SK-N-SH (cell line): ENCODE measurements at regions not wholly inside any gene's neighbourhood (a gene's known extent, or its start where the extent isn't known, plus 50 kb on each side); places are given as distances from the start of the nearest gene placed in this dataset.

ENCODE experiments used
- CTCF ChIA-PET: fragments of 300-600, 350-600 bp; formaldehyde crosslinking; extraction: SDS; loops from one replicate; lab custom pipeline; 2021; lab: Yijun Ruan, JAX
- POLR2A ChIA-PET: fragments of 350-600 bp; sonication (Branson Sonifier 250); formaldehyde crosslinking; extraction: SDS; loops from one replicate; lab custom pipeline; 2020; ENCODE audit warnings: antibody characterized with exemption, inconsistent platforms; lab: Yijun Ruan, JAX
- DNase-seq: peaks from one replicate; pipeline ENCODE4 v3.0.0; 2012
- H2AFZ ChIP-seq: fragments of 200-600 bp; sonication (generic); 2 replicates; pipeline ENCODE4 v1.8.1; 2016; ENCODE audit warnings: antibody characterized with exemption, mild to moderate bottlenecking, low read depth
- H3F3A ChIP-seq: fragments of 200-600 bp; sonication (generic); replicated peaks from 2 replicates; pipeline ENCODE3; 2016; ENCODE audit warnings: antibody characterized with exemption, mild to moderate bottlenecking; ENCODE audit not compliant: insufficient read depth
- H3K27ac ChIP-seq, 2 experiments: fragments of 200-500 bp in 1 of 2; fragments of 200-600 bp in 1 of 2; sonication (Bioruptor generic) in 1 of 2; sonication (generic), shearing (Covaris generic) in 1 of 2; 2 replicates each; pipeline versions ENCODE4 v1.5.1 to v1.6.1; 2014 to 2016; ENCODE audit warnings: low read depth in 2 of 2, inconsistent platforms in 1 of 2, low read length in 1 of 2, mild to moderate bottlenecking in 1 of 2, mixed read lengths in 1 of 2
- H3K27me3 ChIP-seq: fragments of 200-600 bp; sonication (generic), shearing (Covaris generic); 2 replicates; pipeline ENCODE4 v1.6.1; 2016; ENCODE audit warnings: mixed run types; ENCODE audit not compliant: insufficient read depth
- H3K36me3 ChIP-seq, 2 experiments: fragments of 200-500 bp in 1 of 2; fragments of 200-600 bp in 1 of 2; sonication (Bioruptor generic) in 1 of 2; sonication (generic) in 1 of 2; replicated peaks in 1 of 2; 2 replicates each; pipeline versions ENCODE3 to v1.5.1; 2014 to 2016; ENCODE audit warnings: low read length in 1 of 2, mild to moderate bottlenecking in 1 of 2; ENCODE audit not compliant: insufficient read depth in 2 of 2, control insufficient read depth in 1 of 2
- H3K4me1 ChIP-seq, 2 experiments: fragments of 200-500 bp in 1 of 2; fragments of 200-600 bp in 1 of 2; sonication (Bioruptor generic) in 1 of 2; sonication (generic), shearing (Covaris generic) in 1 of 2; 2 replicates each; pipeline versions ENCODE4 v1.5.1 to v1.6.1; 2014 to 2016; ENCODE audit warnings: low read depth in 1 of 2, low read length in 1 of 2, mixed run types in 1 of 2; ENCODE audit not compliant: insufficient read depth in 2 of 2, control insufficient read depth in 1 of 2
- H3K4me2 ChIP-seq: fragments of 200-600 bp; sonication (generic), shearing (Covaris generic); 2 replicates; pipeline ENCODE4 v1.6.1; 2017; ENCODE audit warnings: mixed run types
- H3K4me3 ChIP-seq, 2 experiments: fragments of 200-500 bp in 1 of 2; fragments of 200-600 bp in 1 of 2; sonication (Bioruptor generic) in 1 of 2; sonication (generic), shearing (Covaris generic) in 1 of 2; 2 replicates each; pipeline versions ENCODE4 v1.5.1 to v1.8.1; 2014 to 2016; ENCODE audit warnings: low read depth in 2 of 2, inconsistent platforms in 1 of 2, low read length in 1 of 2, mild to moderate bottlenecking in 1 of 2, mixed read lengths in 1 of 2, moderate library complexity in 1 of 2
- H3K79me2 ChIP-seq: fragments of 200-600 bp; sonication (generic); 2 replicates; pipeline ENCODE4 v1.8.1; 2017; ENCODE audit warnings: mild to moderate bottlenecking; ENCODE audit not compliant: insufficient read depth
- H3K9ac ChIP-seq: fragments of 200-600 bp; sonication (generic); 2 replicates; pipeline ENCODE4 v1.6.1; 2017; ENCODE audit warnings: mixed run types
- H3K9me2 ChIP-seq: fragments of 200-600 bp; sonication (generic); 2 replicates; pipeline ENCODE4 v1.6.1; 2017; ENCODE audit warnings: mixed run types
- H3K9me3 ChIP-seq: fragments of 200-600 bp; sonication (generic); 2 replicates; pipeline ENCODE4 v1.6.1; 2017; ENCODE audit warnings: mixed run types, mild to moderate bottlenecking, moderate library complexity
- H4K20me1 ChIP-seq: fragments of 200-600 bp; sonication (generic); 2 replicates; pipeline ENCODE4 v1.6.1; 2017; ENCODE audit warnings: mild to moderate bottlenecking, mixed run types; ENCODE audit not compliant: insufficient read depth
- CHD2 ChIP-seq: fragments of 150-350 bp; IDR thresholded peaks from 2 replicates; pipeline ENCODE4 v1.6.1; 2018; ENCODE audit warnings: low read length; ENCODE audit not compliant: partially characterized antibody
- EZH2phosphoT487 ChIP-seq: fragments of 200-600 bp; sonication (generic); IDR thresholded peaks from 2 replicates; pipeline ENCODE4 v1.6.1; 2017; ENCODE audit warnings: low read depth, mixed run types, mild to moderate bottlenecking, antibody characterized with exemption, moderate library complexity, borderline replicate concordance
- FOSL2 ChIP-seq: IDR thresholded peaks from 2 replicates; pipeline ENCODE4 v1.4.0; 2012; ENCODE audit warnings: low read depth, mild to moderate bottlenecking, moderate library complexity, borderline replicate concordance
- FOXM1 ChIP-seq: IDR thresholded peaks from 2 replicates; pipeline ENCODE4 v1.4.0; 2012; ENCODE audit warnings: low read depth, mild to moderate bottlenecking
- JUND ChIP-seq: IDR thresholded peaks from 2 replicates; pipeline ENCODE4 v1.4.0; 2012
- NFIC ChIP-seq: IDR thresholded peaks from 2 replicates; pipeline ENCODE4 v1.4.0; 2012; ENCODE audit warnings: borderline replicate concordance
- NRF1 ChIP-seq: IDR thresholded peaks from 2 replicates; pipeline ENCODE4 v1.6.1; 2012; ENCODE audit warnings: low read depth, mild to moderate bottlenecking, low read length
- RCOR1 ChIP-seq: fragments of 150-350 bp; IDR thresholded peaks from 2 replicates; pipeline ENCODE4 v1.6.1; 2017; ENCODE audit warnings: antibody characterized with exemption, low read length
- RXRA ChIP-seq: IDR thresholded peaks from 2 replicates; pipeline ENCODE4 v1.4.0; 2012; ENCODE audit warnings: low read depth, mild to moderate bottlenecking, borderline replicate concordance
- TAF1 ChIP-seq: IDR thresholded peaks from 2 replicates; pipeline ENCODE4 v1.6.1; 2012; ENCODE audit warnings: low read depth, mild to moderate bottlenecking, low read length, moderate library complexity, borderline replicate concordance
- TCF12 ChIP-seq: IDR thresholded peaks from 2 replicates; pipeline ENCODE4 v1.4.0; 2012
- WGBS: methylation state at CpG from one replicate; pipeline ENCODE4 v1.1.6; 2017; ENCODE audit warnings: low lambda C conversion rate; 5-methylcytosine and 5-hydroxymethylcytosine counted together
- TF ChIP-seq, protein P1 (sequence below): IDR thresholded peaks from 2 replicates; pipeline ENCODE4 v1.4.0; 2012; ENCODE audit warnings: low read depth, borderline replicate concordance
- TF ChIP-seq, protein P2 (sequence below): fragments of 150-350 bp; IDR thresholded peaks from 2 replicates; pipeline ENCODE4 v1.6.1; 2017; ENCODE audit warnings: antibody characterized with exemption, low read length, low read depth, borderline replicate concordance
- TF ChIP-seq, protein P3 (sequence below): IDR thresholded peaks from 2 replicates; pipeline ENCODE4 v1.6.1; 2012; ENCODE audit warnings: mild to moderate bottlenecking, low read depth, low read length, moderate library complexity
- TF ChIP-seq, protein P4 (sequence below): fragments of 200-600 bp; sonication (generic); IDR thresholded peaks from 2 replicates; pipeline ENCODE4 v1.6.1; 2017; ENCODE audit warnings: antibody characterized with exemption, mild to moderate bottlenecking, moderate library complexity
- TF ChIP-seq, protein P5 (sequence below): IDR thresholded peaks from 2 replicates; pipeline ENCODE4 v1.4.0; 2012; ENCODE audit warnings: low read depth, borderline replicate concordance

DNA sequence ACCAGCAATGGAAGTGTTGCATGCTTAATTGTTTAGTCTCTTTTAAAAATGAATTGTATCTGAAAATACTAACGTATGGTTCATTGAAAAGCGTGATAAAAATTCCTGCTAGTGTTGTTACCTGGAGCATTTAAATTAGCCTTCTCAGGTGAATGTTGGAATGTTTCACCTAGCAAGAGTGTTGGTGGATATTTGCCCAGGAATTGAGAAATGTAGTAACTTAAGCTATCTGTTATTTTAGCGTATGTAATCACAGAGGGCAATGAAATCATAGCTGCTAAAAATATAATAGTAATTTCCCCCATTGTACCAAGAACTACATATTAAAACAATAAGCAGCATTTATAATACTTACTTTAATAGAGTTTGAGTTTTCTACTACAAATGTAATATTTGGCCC lies 166.1 kb upstream of the KIAA1217 start:
- Histone ChIP-seq H3K79me2 (no peaks in the 10 kb centered on the region), H3K9me2 (no peaks in the 10 kb centered on the region), H3K9me3 (no peaks in the 10 kb centered on the region), H3K4me2 (no peak overlapping the region), H3K4me3 (no peak overlapping the region), H2AFZ (no peak overlapping the region), H3K36me3 (no peaks in the 10 kb centered on the region), H3K4me1 (no peaks in the 10 kb centered on the region), H3K9ac (no peak overlapping the region), H3K27ac (no peak overlapping the region), H3K27me3 (no peaks in the 10 kb centered on the region), H4K20me1 (no peaks in the 10 kb centered on the region), H3F3A (no peaks in the 10 kb centered on the region)
- CTCF ChIA-PET: no interaction called here
- 73% methylated on average over 3 of the region's 3 CpGs for WGBS
- POLR2A ChIA-PET: no interaction called here
- TF ChIP-seq JUND (no peak), RXRA (no peak), TCF12 (no peak), NFIC (no peak)
- TF ChIP-seq, protein P1, sequence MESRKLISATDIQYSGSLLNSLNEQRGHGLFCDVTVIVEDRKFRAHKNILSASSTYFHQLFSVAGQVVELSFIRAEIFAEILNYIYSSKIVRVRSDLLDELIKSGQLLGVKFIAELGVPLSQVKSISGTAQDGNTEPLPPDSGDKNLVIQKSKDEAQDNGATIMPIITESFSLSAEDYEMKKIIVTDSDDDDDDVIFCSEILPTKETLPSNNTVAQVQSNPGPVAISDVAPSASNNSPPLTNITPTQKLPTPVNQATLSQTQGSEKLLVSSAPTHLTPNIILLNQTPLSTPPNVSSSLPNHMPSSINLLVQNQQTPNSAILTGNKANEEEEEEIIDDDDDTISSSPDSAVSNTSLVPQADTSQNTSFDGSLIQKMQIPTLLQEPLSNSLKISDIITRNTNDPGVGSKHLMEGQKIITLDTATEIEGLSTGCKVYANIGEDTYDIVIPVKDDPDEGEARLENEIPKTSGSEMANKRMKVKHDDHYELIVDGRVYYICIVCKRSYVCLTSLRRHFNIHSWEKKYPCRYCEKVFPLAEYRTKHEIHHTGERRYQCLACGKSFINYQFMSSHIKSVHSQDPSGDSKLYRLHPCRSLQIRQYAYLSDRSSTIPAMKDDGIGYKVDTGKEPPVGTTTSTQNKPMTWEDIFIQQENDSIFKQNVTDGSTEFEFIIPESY: no peak
- no peak for DNase-seq

DNA sequence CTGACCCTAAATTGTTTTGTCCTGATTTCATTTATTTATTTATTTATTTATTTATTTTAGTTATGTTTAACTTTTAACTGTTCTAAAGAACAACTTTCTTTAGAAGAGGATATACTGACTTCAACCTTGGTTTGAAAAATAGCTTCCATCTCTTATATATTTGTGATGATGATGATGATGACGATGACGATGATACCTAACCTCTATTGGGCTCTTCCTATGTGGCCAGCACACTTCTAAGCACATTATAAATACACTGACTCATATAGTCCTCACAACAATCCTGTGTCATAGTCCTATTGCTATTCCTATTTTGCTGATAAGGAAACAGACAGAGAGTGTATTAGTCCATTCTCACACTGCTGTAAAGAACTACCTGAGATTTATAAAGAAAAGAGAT lies 162.9 kb upstream of the KIAA1217 start:
- no peaks in the 10 kb centered on the region for H3F3A ChIP-seq
- H3K27me3 ChIP-seq: no peaks in the 10 kb centered on the region
- TF ChIP-seq NFIC (no peak), TAF1 (no peak), FOXM1 (no peak), FOSL2 (no peak), NRF1 (no peak), RXRA (no peak), RCOR1 (no peak), CHD2 (no peak), TCF12 (no peak), EZH2phosphoT487 (no peak)
- TF ChIP-seq, protein P2, sequence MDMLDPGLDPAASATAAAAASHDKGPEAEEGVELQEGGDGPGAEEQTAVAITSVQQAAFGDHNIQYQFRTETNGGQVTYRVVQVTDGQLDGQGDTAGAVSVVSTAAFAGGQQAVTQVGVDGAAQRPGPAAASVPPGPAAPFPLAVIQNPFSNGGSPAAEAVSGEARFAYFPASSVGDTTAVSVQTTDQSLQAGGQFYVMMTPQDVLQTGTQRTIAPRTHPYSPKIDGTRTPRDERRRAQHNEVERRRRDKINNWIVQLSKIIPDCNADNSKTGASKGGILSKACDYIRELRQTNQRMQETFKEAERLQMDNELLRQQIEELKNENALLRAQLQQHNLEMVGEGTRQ: no peak
- TF ChIP-seq, protein P3, sequence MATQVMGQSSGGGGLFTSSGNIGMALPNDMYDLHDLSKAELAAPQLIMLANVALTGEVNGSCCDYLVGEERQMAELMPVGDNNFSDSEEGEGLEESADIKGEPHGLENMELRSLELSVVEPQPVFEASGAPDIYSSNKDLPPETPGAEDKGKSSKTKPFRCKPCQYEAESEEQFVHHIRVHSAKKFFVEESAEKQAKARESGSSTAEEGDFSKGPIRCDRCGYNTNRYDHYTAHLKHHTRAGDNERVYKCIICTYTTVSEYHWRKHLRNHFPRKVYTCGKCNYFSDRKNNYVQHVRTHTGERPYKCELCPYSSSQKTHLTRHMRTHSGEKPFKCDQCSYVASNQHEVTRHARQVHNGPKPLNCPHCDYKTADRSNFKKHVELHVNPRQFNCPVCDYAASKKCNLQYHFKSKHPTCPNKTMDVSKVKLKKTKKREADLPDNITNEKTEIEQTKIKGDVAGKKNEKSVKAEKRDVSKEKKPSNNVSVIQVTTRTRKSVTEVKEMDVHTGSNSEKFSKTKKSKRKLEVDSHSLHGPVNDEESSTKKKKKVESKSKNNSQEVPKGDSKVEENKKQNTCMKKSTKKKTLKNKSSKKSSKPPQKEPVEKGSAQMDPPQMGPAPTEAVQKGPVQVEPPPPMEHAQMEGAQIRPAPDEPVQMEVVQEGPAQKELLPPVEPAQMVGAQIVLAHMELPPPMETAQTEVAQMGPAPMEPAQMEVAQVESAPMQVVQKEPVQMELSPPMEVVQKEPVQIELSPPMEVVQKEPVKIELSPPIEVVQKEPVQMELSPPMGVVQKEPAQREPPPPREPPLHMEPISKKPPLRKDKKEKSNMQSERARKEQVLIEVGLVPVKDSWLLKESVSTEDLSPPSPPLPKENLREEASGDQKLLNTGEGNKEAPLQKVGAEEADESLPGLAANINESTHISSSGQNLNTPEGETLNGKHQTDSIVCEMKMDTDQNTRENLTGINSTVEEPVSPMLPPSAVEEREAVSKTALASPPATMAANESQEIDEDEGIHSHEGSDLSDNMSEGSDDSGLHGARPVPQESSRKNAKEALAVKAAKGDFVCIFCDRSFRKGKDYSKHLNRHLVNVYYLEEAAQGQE: no peak
- TF ChIP-seq, protein P4, sequence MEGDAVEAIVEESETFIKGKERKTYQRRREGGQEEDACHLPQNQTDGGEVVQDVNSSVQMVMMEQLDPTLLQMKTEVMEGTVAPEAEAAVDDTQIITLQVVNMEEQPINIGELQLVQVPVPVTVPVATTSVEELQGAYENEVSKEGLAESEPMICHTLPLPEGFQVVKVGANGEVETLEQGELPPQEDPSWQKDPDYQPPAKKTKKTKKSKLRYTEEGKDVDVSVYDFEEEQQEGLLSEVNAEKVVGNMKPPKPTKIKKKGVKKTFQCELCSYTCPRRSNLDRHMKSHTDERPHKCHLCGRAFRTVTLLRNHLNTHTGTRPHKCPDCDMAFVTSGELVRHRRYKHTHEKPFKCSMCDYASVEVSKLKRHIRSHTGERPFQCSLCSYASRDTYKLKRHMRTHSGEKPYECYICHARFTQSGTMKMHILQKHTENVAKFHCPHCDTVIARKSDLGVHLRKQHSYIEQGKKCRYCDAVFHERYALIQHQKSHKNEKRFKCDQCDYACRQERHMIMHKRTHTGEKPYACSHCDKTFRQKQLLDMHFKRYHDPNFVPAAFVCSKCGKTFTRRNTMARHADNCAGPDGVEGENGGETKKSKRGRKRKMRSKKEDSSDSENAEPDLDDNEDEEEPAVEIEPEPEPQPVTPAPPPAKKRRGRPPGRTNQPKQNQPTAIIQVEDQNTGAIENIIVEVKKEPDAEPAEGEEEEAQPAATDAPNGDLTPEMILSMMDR: no peak
- TF ChIP-seq, protein P5, sequence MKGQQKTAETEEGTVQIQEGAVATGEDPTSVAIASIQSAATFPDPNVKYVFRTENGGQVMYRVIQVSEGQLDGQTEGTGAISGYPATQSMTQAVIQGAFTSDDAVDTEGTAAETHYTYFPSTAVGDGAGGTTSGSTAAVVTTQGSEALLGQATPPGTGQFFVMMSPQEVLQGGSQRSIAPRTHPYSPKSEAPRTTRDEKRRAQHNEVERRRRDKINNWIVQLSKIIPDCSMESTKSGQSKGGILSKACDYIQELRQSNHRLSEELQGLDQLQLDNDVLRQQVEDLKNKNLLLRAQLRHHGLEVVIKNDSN: no peak
- TF ChIP-seq, all 33 proteins: peak for 0
- Histone ChIP-seq H3K27ac (no peak overlapping the region), H4K20me1 (no peaks in the 10 kb centered on the region), H3K4me3 (no peak overlapping the region), H3K4me2 (no peak overlapping the region), H3K4me1 (no peaks in the 10 kb centered on the region), H2AFZ (no peak overlapping the region), H3K79me2 (no peaks in the 10 kb centered on the region), H3K9me3 (no peaks in the 10 kb centered on the region), H3K9me2 (no peaks in the 10 kb centered on the region), H3K9ac (no peak overlapping the region), H3K36me3 (no peaks in the 10 kb centered on the region)
- DNase-seq: no peak
- POLR2A ChIA-PET: no interaction called here
- 53% methylated on average over 2 of the region's 2 CpGs for WGBS
- CTCF ChIA-PET: no interaction called here
